Calu3 (cell line): ENCODE measurements at regions not wholly inside any gene's neighbourhood (a gene's known extent, or its start where the extent isn't known, plus 50 kb on each side); places are given as distances from the start of the nearest gene placed in this dataset.

Experiments
- BruUV-seq: library from RNA; stranded (reverse); fragments of 400-500 nt; replicated peaks from 2 replicates; lab custom pipeline; 2021; lab: Mats Ljungman, UMichigan
- CTCF ChIA-PET: fragments of 300-600 bp; sonication (Branson Sonifier 250); formaldehyde crosslinking; loops from one replicate; lab custom pipeline; 2022; ENCODE audit warnings: antibody characterized with exemption; lab: Charles Lee
- DNase-seq: peaks from one replicate; pipeline ENCODE4 v3.0.0; 2022
- H3K27ac Mint-ChIP-seq: one replicate; pipeline ENCODE4 v1.8.0; 2022; ENCODE audit warnings: mixed read lengths; ENCODE audit not compliant: unreplicated experiment
- H3K27me3 Mint-ChIP-seq: one replicate; pipeline ENCODE4 v1.8.0; 2022; ENCODE audit warnings: mixed read lengths; ENCODE audit not compliant: unreplicated experiment
- H3K36me3 Mint-ChIP-seq: one replicate; pipeline ENCODE4 v1.8.0; 2022; ENCODE audit warnings: mild to moderate bottlenecking, moderate library complexity, mixed read lengths; ENCODE audit not compliant: insufficient read depth, unreplicated experiment
- H3K4me1 Mint-ChIP-seq: one replicate; pipeline ENCODE4 v1.8.0; 2022; ENCODE audit warnings: mild to moderate bottlenecking, low read depth, mixed read lengths; ENCODE audit not compliant: unreplicated experiment
- H3K4me3 Mint-ChIP-seq: one replicate; pipeline ENCODE4 v1.8.0; 2022; ENCODE audit warnings: mild to moderate bottlenecking, low read depth, moderate library complexity, mixed read lengths; ENCODE audit not compliant: unreplicated experiment
- H3K9me3 Mint-ChIP-seq: one replicate; pipeline ENCODE4 v1.8.0; 2022; ENCODE audit warnings: low read depth, mixed read lengths; ENCODE audit not compliant: unreplicated experiment
- intact Hi-C: fragments of 100-400 bp; cut with micrococcal nuclease; formaldehyde crosslinking; loops from one replicate; pipeline ENCODE4 v1.10.0; 2022; ENCODE audit not compliant: unreplicated experiment
- TF ChIP-seq, protein P1 (sequence below): fragments of 200-600 bp; IDR thresholded peaks from one replicate; pipeline ENCODE4 v1.8.0; 2022; ENCODE audit warnings: antibody characterized with exemption; ENCODE audit not compliant: unreplicated experiment

- Mint-ChIP-seq H3K36me3 (peaks cover 4% of the 10 kb centered on the region), H3K27me3 (no peaks in the 10 kb centered on the region), H3K4me3 (no peak overlapping the region), H3K27ac (no peak overlapping the region), H3K9me3 (peaks cover 4% of the 10 kb centered on the region), H3K4me1 (peaks cover 52% of the 10 kb centered on the region)
- intact Hi-C loops = loop anchor here (2.0 to 5.0 kb wide), 3 partner anchors 51 to 100 kb away; no protein-coding TSS in a partner anchor
- DNase-seq = no peak
- CTCF ChIA-PET = no interaction called here
- TF ChIP-seq, protein P1, sequence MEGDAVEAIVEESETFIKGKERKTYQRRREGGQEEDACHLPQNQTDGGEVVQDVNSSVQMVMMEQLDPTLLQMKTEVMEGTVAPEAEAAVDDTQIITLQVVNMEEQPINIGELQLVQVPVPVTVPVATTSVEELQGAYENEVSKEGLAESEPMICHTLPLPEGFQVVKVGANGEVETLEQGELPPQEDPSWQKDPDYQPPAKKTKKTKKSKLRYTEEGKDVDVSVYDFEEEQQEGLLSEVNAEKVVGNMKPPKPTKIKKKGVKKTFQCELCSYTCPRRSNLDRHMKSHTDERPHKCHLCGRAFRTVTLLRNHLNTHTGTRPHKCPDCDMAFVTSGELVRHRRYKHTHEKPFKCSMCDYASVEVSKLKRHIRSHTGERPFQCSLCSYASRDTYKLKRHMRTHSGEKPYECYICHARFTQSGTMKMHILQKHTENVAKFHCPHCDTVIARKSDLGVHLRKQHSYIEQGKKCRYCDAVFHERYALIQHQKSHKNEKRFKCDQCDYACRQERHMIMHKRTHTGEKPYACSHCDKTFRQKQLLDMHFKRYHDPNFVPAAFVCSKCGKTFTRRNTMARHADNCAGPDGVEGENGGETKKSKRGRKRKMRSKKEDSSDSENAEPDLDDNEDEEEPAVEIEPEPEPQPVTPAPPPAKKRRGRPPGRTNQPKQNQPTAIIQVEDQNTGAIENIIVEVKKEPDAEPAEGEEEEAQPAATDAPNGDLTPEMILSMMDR = no peak
- no TSS peak for BruUV-seq
These were observed 154.2 kb upstream of the ID2 start for GRCh38 chr2:8527676-8528075.

DNA sequence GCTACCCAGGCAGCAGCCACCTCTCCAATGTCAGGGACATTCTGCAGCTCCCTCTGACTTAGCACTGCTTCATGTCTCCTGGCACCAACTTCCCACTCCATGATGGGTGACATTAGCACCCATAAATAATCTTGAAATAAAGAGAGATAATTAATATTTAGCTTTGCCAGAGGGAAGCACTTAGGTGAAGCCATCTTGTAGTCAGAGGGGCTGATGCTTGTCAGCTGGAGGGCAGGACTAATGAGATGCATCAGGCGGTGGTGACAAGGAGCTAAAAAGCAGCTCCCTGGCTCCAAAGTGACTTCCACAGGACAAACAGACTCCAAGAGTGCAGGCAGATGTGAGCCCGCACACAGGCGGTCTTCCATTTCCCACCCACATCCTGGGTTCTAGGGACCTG is 153.0 kb upstream of the ID2 start:
- TF ChIP-seq, protein P1 = no peak
- no peak for DNase-seq
- CTCF ChIA-PET = no interaction called here
- H3K36me3 Mint-ChIP-seq = peaks cover 4% of the 10 kb centered on the region
- no TSS peak for BruUV-seq
- intact Hi-C loops = loop anchor here (5.0 kb wide), 2 partner anchors 72 to 98 kb away; no protein-coding TSS in a partner anchor
- no peaks in the 10 kb centered on the region for H3K27me3 Mint-ChIP-seq
- peaks cover 40% of the 10 kb centered on the region for H3K4me1 Mint-ChIP-seq
- no peak overlapping the region for H3K27ac Mint-ChIP-seq
- H3K9me3 Mint-ChIP-seq = peaks cover 4% of the 10 kb centered on the region
- no peak overlapping the region for H3K4me3 Mint-ChIP-seq

- Mint-ChIP-seq H3K27ac (no peak overlapping the region), H3K4me1 (peaks cover 32% of the 10 kb centered on the region), H3K4me3 (no peak overlapping the region), H3K36me3 (peaks cover 4% of the 10 kb centered on the region), H3K9me3 (peaks cover 4% of the 10 kb centered on the region), H3K27me3 (no peaks in the 10 kb centered on the region)
- DNase-seq = no peak
- CTCF ChIA-PET = no interaction called here
- BruUV-seq = no TSS peak
- TF ChIP-seq, protein P1 = no peak
- intact Hi-C loops = loop anchor here (5.0 kb wide), 2 partner anchors 72 to 98 kb away; no protein-coding TSS in a partner anchor
These were observed 152.1 kb upstream of the ID2 start for GRCh38 chr2:8529706-8530277.

DNA sequence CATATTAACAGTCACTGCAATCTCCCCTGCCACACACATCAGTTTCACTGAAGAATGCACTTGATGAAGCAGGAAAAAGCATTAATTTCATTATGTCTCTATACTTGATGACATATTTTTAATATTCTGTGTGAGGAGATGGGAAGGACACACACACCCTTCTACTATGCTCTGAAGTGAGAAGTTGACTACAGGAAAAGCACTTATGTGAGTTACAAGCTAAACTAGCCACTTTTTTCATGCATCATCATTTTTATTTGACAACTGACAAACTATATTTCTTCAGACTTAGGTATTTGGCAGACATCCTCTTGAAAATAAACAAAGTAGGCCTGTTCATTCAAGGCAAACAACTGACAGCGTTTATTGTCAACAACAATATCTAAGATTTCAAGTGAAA is 150.4 kb upstream of the ID2 start:
- TF ChIP-seq, protein P1 = no peak
- Mint-ChIP-seq H3K27ac (no peak overlapping the region), H3K9me3 (peaks cover 4% of the 10 kb centered on the region), H3K27me3 (no peaks in the 10 kb centered on the region), H3K36me3 (no peaks in the 10 kb centered on the region), H3K4me1 (peaks cover 17% of the 10 kb centered on the region), H3K4me3 (no peak overlapping the region)
- no peak for DNase-seq
- no TSS peak for BruUV-seq
- CTCF ChIA-PET = no interaction called here
- intact Hi-C loops = no loop called here
